Immature natural killer cell (primary cell): ENCODE measurements at regions not wholly inside any gene's neighbourhood (a gene's known extent, or its start where the extent isn't known, plus 50 kb on each side); places are given as distances from the start of the nearest gene placed in this dataset.
"Not testable (repeated sequence)": the region's sequence is repeated elsewhere in the genome, so short reads cannot be mapped to it uniquely, and the experiment has no call there.

Experiments
- DNase-seq, 3 donors: peaks; one replicate each; pipeline ENCODE4 v3.0.0; 2022; ENCODE audit warnings: mixed read lengths in 1 of 3
- H3K27ac Mint-ChIP-seq, 6 donors: one replicate each; pipeline ENCODE4 v1.8.0; 2020; ENCODE audit warnings: mixed read lengths in 6 of 6, mild to moderate bottlenecking in 5 of 6, inconsistent platforms in 4 of 6, moderate library complexity in 3 of 6
- H3K27me3 Mint-ChIP-seq, 3 donors: one replicate each; pipeline ENCODE4 v1.8.0; 2020 to 2021; ENCODE audit warnings: low read depth in 3 of 3, mild to moderate bottlenecking in 3 of 3, mixed read lengths in 3 of 3, moderate library complexity in 3 of 3, inconsistent platforms in 1 of 3
- H3K36me3 Mint-ChIP-seq, 3 donors: one replicate each; pipeline ENCODE4 v1.8.0; 2020; ENCODE audit warnings: mixed read lengths in 3 of 3, inconsistent platforms in 2 of 3, mild to moderate bottlenecking in 2 of 3
- H3K4me1 Mint-ChIP-seq, 2 donors: one replicate each; pipeline ENCODE4 v1.8.0; 2020; ENCODE audit warnings: inconsistent platforms in 2 of 2, mild to moderate bottlenecking in 2 of 2, mixed read lengths in 2 of 2, moderate library complexity in 1 of 2
- H3K4me3 Mint-ChIP-seq, 5 donors: one replicate each; pipeline ENCODE4 v1.8.0; 2020; ENCODE audit warnings: mild to moderate bottlenecking in 5 of 5, mixed read lengths in 5 of 5, inconsistent platforms in 3 of 5, moderate library complexity in 3 of 5
- H3K9me3 Mint-ChIP-seq, 6 donors: one replicate each; pipeline ENCODE4 v1.8.0; 2020; ENCODE audit warnings: mild to moderate bottlenecking in 6 of 6, mixed read lengths in 6 of 6, inconsistent platforms in 4 of 6, moderate library complexity in 3 of 6

GRCh38 chr12:14238221-14238792 lies 127.2 kb upstream of the ATF7IP start:
- Mint-ChIP-seq H3K36me3 (no peaks in the 10 kb centered on the region), H3K27ac (no peak overlapping the region), H3K4me3 (peak overlapping the region in 1 of 5 donors; percentile 15), H3K4me1 (peaks cover 23 to 27% of the 10 kb centered on the region in 2 donors), H3K9me3 (peaks cover 0 to 6% (median 2%) of the 10 kb centered on the region in 6 donors), H3K27me3 (peaks cover 0 to 2% (median 0%) of the 10 kb centered on the region in 3 donors)
- DNase-seq, result peak in 1 of 3 donors; percentile 45

DNA sequence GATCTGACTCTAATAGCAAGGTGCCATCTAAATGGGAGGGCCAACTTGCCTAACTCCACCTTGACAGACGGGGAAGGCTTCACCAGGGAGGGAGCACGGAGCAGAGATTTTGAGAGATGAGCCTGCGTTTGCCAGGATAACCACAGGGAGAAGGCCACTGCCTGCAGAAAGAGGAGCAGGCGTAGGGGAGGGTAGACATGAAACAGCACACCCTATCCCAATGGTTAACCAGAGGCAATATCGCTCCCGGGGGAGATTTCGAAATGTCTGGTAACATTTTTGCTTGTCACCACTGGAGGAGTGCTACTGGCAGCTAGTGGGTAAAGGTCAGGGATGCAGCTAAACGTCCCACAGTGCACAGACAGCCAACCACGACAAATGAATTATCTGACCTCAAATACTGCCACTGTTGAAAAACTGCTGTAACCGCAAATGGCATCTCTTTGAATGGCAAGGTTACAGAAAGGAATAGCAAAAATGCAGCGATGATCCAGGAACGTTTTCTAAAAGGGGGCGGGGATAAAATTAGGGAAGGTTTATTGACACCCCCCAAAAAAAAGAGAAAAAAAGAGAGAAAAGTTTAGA lies 126.0 kb upstream of the ATF7IP start:
- DNase-seq, result peak in 2 of 3 donors; percentile 31 to 36
- H3K9me3 Mint-ChIP-seq, result peaks cover 5 to 16% (median 10%) of the 10 kb centered on the region in 6 donors
- peaks cover 4 to 6% (median 5%) of the 10 kb centered on the region in 3 donors for H3K36me3 Mint-ChIP-seq
- peak overlapping the region; percentile 73 to 90 (median 80) for H3K4me3 Mint-ChIP-seq
- H3K4me1 Mint-ChIP-seq, result peaks cover 23 to 27% of the 10 kb centered on the region in 2 donors
- H3K27ac Mint-ChIP-seq, result peak overlapping the region; percentile 46 to 82 (median 69)
- H3K27me3 Mint-ChIP-seq, result peaks cover 0 to 2% (median 0%) of the 10 kb centered on the region in 3 donors

DNA sequence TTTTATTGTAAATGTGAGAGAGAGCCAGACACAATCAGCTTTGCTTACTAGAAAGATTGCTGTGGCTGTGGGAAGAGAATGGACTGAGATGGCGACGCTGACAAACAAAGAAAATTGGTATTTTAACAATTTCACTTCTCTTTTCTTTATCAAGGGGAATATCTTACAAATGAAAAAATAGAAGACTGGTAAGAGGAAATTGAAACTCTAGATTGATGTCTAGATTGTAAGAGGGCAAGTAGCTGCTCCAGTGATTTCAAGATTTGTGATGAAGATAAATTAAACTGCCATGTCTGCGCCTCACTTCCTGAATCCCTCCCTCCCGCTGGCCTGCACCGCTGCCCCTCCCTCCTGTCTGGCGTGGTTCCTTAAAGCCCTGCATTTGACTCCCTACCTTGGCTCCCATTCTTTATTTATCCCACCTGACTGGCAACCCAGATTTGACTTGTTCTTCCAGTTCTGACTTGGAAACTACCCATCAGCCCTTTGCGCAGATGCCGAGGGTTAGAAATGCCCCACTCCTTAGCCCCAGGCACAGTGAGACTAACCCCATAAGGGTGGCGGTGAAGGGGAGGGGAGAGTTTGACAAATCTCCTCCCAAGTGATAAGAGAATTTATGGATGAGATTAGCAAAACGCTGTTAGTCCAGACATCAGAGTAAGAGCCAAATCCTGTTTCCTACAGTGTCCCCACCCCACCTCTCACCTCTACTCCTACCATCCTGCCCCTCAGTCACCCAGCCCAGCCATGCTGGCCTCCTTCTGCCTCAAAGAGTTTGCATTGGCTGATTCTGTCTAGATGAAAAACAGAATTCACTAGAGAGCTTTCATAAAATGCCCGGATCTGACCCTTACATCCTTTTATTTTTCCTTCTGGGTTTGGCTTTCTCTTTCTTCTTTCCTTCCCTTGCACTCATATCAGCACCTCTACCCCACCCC lies 125.3 kb upstream of the ATF7IP start:
- H3K4me1 Mint-ChIP-seq, result peaks cover 23 to 27% of the 10 kb centered on the region in 2 donors
- H3K27me3 Mint-ChIP-seq, result peaks cover 0 to 2% (median 0%) of the 10 kb centered on the region in 3 donors
- H3K36me3 Mint-ChIP-seq, result peaks cover 4 to 6% (median 5%) of the 10 kb centered on the region in 3 donors
- peak overlapping the region; percentile 73 to 90 (median 80) for H3K4me3 Mint-ChIP-seq
- no peak for DNase-seq
- peaks cover 5 to 17% (median 10%) of the 10 kb centered on the region in 6 donors for H3K9me3 Mint-ChIP-seq
- H3K27ac Mint-ChIP-seq, result peak overlapping the region; percentile 33 to 82 (median 69)

- Mint-ChIP-seq H3K9me3 (peaks cover 5 to 17% (median 10%) of the 10 kb centered on the region in 6 donors), H3K27ac (peak overlapping the region in 1 of 6 donors; percentile 6), H3K36me3 (peaks cover 4 to 6% (median 5%) of the 10 kb centered on the region in 3 donors)
These were observed 124.6 kb upstream of the ATF7IP start for GRCh38 chr12:14240873-14241220.

GRCh38 chr12:14242825-14243224 lies 122.7 kb upstream of the ATF7IP start:
- peaks cover 5 to 17% (median 10%) of the 10 kb centered on the region in 6 donors for H3K9me3 Mint-ChIP-seq
- H3K27ac Mint-ChIP-seq, H3K4me3 Mint-ChIP-seq, H3K36me3 Mint-ChIP-seq, H3K27me3 Mint-ChIP-seq, DNase-seq: not testable (repeated sequence)
- peaks cover 23 to 27% of the 10 kb centered on the region in 2 donors for H3K4me1 Mint-ChIP-seq

More at GRCh38 chr12:14240873-14241220, 124.6 kb upstream of the ATF7IP start:
- H3K4me3 Mint-ChIP-seq, result peak overlapping the region; percentile 4 to 90 (median 80)
- no peak for DNase-seq
- peaks cover 0 to 2% (median 0%) of the 10 kb centered on the region in 3 donors for H3K27me3 Mint-ChIP-seq
- peaks cover 23 to 27% of the 10 kb centered on the region in 2 donors for H3K4me1 Mint-ChIP-seq

- Mint-ChIP-seq H3K36me3 (peaks cover 4 to 6% (median 5%) of the 10 kb centered on the region in 3 donors), H3K27me3 (peaks cover 0 to 2% (median 0%) of the 10 kb centered on the region in 3 donors), H3K27ac (no peak overlapping the region), H3K4me1 (peaks cover 20% of the 10 kb centered on the region in 2 donors), H3K4me3 (no peak overlapping the region), H3K9me3 (peaks cover 5 to 17% (median 10%) of the 10 kb centered on the region in 6 donors)
- DNase-seq, result no peak
These were observed 121.5 kb upstream of the ATF7IP start for GRCh38 chr12:14243941-14244340.

GRCh38 chr12:14244876-14245669 lies 120.4 kb upstream of the ATF7IP start:
- H3K4me1 Mint-ChIP-seq, result peaks cover 9% of the 10 kb centered on the region in 2 donors
- peaks cover 5 to 17% (median 10%) of the 10 kb centered on the region in 6 donors for H3K9me3 Mint-ChIP-seq
- no peak overlapping the region for H3K4me3 Mint-ChIP-seq
- peaks cover 4 to 6% (median 5%) of the 10 kb centered on the region in 3 donors for H3K36me3 Mint-ChIP-seq
- no peak overlapping the region for H3K27ac Mint-ChIP-seq
- DNase-seq, result no peak
- H3K27me3 Mint-ChIP-seq, result peaks cover 0 to under 1% (median 0%) of the 10 kb centered on the region in 3 donors

GRCh38 chr12:14247166-14247565 lies 118.3 kb upstream of the ATF7IP start:
- Mint-ChIP-seq H3K27me3 (no peaks in the 10 kb centered on the region), H3K9me3 (peaks cover 3 to 11% (median 10%) of the 10 kb centered on the region in 6 donors), H3K4me3 (no peak overlapping the region), H3K4me1 (no peaks in the 10 kb centered on the region), H3K36me3 (peaks cover 4 to 6% (median 5%) of the 10 kb centered on the region in 3 donors), H3K27ac (no peak overlapping the region)
- no peak for DNase-seq

DNA sequence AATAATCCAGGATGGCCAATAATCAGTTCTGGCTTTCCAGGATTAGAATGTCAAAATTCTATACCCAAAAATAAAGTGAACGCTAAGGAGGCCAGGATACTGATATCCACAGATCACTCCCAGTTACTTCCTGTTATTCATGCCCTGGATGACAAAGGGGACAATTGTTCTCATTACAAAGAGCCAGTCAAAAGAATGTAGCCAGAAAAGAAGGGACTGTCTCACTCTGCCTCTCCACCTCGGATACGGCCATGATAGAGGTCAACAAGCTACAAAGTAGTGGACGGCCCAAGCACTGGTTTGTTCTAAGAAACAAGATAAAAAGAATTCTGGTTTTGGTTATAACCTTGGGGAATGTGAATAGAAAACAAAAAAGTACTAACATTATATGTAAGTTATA lies 116.1 kb upstream of the ATF7IP start:
- Mint-ChIP-seq H3K27ac (no peak overlapping the region), H3K4me3 (no peak overlapping the region), H3K27me3 (no peaks in the 10 kb centered on the region), H3K9me3 (peaks cover 0 to 2% (median under 1%) of the 10 kb centered on the region in 6 donors), H3K4me1 (no peaks in the 10 kb centered on the region), H3K36me3 (no peaks in the 10 kb centered on the region)
- no peak for DNase-seq

DNA sequence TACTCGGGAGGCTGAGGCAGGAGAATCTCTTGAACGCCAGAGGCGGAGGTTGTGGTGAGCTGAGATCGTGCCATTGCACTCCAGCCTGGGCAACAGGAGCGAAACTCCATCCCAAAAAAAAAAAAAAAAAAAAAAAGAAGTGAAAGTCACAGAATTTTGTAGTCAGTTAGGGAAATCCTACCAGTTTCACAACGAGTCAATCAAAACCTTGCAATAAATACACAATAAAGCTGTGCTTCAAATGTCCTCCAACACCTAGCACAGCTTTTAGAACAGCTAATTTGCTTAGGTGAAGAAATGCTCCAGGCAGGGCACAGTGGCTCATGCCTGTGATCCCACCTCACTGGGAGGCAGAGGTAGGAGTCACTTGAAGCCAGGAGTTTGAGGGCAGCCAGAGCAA lies 112.8 kb upstream of the ATF7IP start:
- Mint-ChIP-seq H3K27me3 (peaks cover 0 to 4% (median 3%) of the 10 kb centered on the region in 3 donors), H3K9me3 (no peaks in the 10 kb centered on the region), H3K36me3 (peaks cover 0 to 3% (median 0%) of the 10 kb centered on the region in 3 donors), H3K27ac (no peak overlapping the region), H3K4me1 (peaks cover 31% of the 10 kb centered on the region in 2 donors), H3K4me3 (no peak overlapping the region)
- DNase-seq, result no peak

GRCh38 chr12:14253496-14253895 lies 112.0 kb upstream of the ATF7IP start:
- Mint-ChIP-seq H3K36me3 (peaks cover 0 to 3% (median 0%) of the 10 kb centered on the region in 3 donors), H3K4me3 (no peak overlapping the region), H3K27ac (no peak overlapping the region), H3K27me3 (peaks cover 0 to 7% (median 7%) of the 10 kb centered on the region in 3 donors), H3K9me3 (no peaks in the 10 kb centered on the region), H3K4me1 (peaks cover 39% of the 10 kb centered on the region in 2 donors)
- no peak for DNase-seq

DNA sequence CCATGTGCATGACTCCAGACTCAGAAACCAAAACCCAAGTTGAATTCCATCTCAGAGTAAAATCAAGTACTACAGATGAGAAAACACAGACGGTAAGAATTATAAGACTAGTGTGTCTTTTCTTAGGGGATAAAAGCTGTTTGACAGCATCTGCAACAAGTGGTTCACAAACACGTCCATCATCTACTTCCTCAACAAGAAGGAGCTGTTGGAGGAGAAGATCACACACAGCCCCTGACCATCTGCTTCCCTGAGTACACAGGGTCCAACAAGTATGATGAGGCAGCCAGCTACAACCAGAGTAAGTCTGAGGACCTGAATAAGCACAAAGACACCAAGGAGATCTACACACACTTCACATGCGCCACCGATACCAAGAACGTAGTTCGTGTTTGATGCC lies 110.7 kb upstream of the ATF7IP start:
- peaks cover 0 to 7% (median 7%) of the 10 kb centered on the region in 3 donors for H3K27me3 Mint-ChIP-seq
- no peak overlapping the region for H3K4me3 Mint-ChIP-seq

DNA sequence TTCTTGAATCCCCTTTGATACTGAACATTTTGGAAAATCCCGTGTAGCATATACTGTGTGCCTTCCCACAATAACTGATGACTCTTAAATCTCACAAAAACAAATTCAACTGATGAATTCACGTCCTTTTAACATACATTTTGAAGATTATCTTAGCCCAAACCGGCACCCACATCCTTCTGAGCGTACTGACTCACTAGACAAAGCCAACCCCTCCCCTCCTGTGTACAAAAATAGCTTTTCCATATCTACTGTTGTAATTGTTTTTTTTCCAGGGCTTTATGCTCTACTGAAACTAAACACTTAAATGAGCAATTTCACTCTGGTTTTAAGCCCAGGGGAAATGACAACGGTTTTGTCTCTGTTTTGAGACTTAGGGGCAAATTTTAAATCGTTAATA lies 109.4 kb upstream of the ATF7IP start:
- peaks cover 0 to 5% (median 0%) of the 10 kb centered on the region in 6 donors for H3K9me3 Mint-ChIP-seq
- H3K4me1 Mint-ChIP-seq, result peaks cover 56 to 59% of the 10 kb centered on the region in 2 donors
- H3K27me3 Mint-ChIP-seq, result peaks cover 0 to 7% (median 7%) of the 10 kb centered on the region in 3 donors
- peak overlapping the region; percentile 93 to 99 (median 98) for H3K27ac Mint-ChIP-seq
- H3K36me3 Mint-ChIP-seq, result peaks cover 0 to 3% (median 0%) of the 10 kb centered on the region in 3 donors
- DNase-seq, result peak; percentile 24 to 38 (median 38)
- H3K4me3 Mint-ChIP-seq, result peak overlapping the region; percentile 83 to 92 (median 86)

More for the DNA sequence above, 110.7 kb upstream of the ATF7IP start:
- Mint-ChIP-seq H3K27ac (peak overlapping the region in 5 of 6 donors; percentile 52 to 99 (median 88)), H3K36me3 (peaks cover 0 to 3% (median 0%) of the 10 kb centered on the region in 3 donors), H3K9me3 (peaks cover 0 to 5% (median 0%) of the 10 kb centered on the region in 6 donors), H3K4me1 (peaks cover 47 to 50% of the 10 kb centered on the region in 2 donors)
- DNase-seq, result no peak
